Endothelial cell of umbilical vein (primary cell): ENCODE measurements at regions not wholly inside any gene's neighbourhood (a gene's known extent, or its start where the extent isn't known, plus 50 kb on each side); places are given as distances from the start of the nearest gene placed in this dataset.

Experiments used
- BruUV-seq: library from RNA; stranded (reverse); fragments of 400-500 nt; replicated peaks from 2 replicates; lab custom pipeline; 2021; lab: Mats Ljungman, UMichigan
- CTCF ChIA-PET: fragments of 300-600, 350-600 bp; sonication (Branson Sonifier 250); formaldehyde crosslinking; loops from one replicate; lab custom pipeline; 2021; ENCODE audit warnings: antibody characterized with exemption, inconsistent platforms; lab: Charles Lee
- POLR2A ChIA-PET: fragments of 300-600, 350-600 bp; sonication (Branson Sonifier 250); formaldehyde crosslinking; loops from one replicate; lab custom pipeline; 2021; ENCODE audit warnings: antibody characterized with exemption, inconsistent platforms; lab: Charles Lee
- DNase-seq: peaks from one replicate; pipeline ENCODE4 v3.0.0-alpha.2; 2011; ENCODE audit warnings: low read depth, low spot score
- FAIRE-seq: peaks from 2 replicates; lab custom pipeline; 2011; peaks lifted over from hg19 to GRCh38; lab: Jason Lieb, UNC
- H2AFZ ChIP-seq: 2 replicates; pipeline ENCODE4 v1.6.0; 2012; ENCODE audit warnings: low read depth, low read length, control low read depth, inconsistent platforms
- H3K27ac ChIP-seq: 2 replicates; pipeline ENCODE4 v1.5.1; 2011; ENCODE audit warnings: low read depth, mild to moderate bottlenecking, control low read depth, low read length, moderate library complexity; ENCODE audit not compliant: insufficient read depth
- H3K27me3 ChIP-seq, 2 experiments: 2 replicates each; pipeline versions ENCODE4 v1.6.0 to v1.6.1; 2011; ENCODE audit warnings: low read length in 2 of 2, mixed read lengths in 1 of 2; ENCODE audit not compliant: control insufficient read depth in 2 of 2, insufficient read depth in 2 of 2
- H3K36me3 ChIP-seq, 2 experiments: 2 replicates in 1 of 2; 3 replicates in 1 of 2; pipeline ENCODE4 v1.5.1; 2011; ENCODE audit warnings: low read length in 2 of 2, mild to moderate bottlenecking in 1 of 2, moderate library complexity in 1 of 2; ENCODE audit not compliant: control insufficient read depth in 2 of 2, insufficient read depth in 2 of 2; ENCODE audit errors: extremely low read depth in 1 of 2
- H3K4me1 ChIP-seq: 3 replicates; pipeline ENCODE4 v1.5.1; 2011; ENCODE audit warnings: mild to moderate bottlenecking, low read length; ENCODE audit not compliant: control insufficient read depth, insufficient read depth; ENCODE audit errors: extremely low read depth
- H3K4me2 ChIP-seq: 2 replicates; pipeline ENCODE4 v1.6.1; 2011; ENCODE audit warnings: low read length, control low read depth, mixed read lengths; ENCODE audit not compliant: insufficient read depth
- H3K4me3 ChIP-seq, 3 experiments: fragments of 200-600 bp in 1 of 3; sonication (generic), shearing (Covaris generic) in 1 of 3; replicated peaks in 1 of 3; 2 replicates each; pipeline ENCODE4 v1.5.1; 2011 to 2016; ENCODE audit warnings: control low read depth in 3 of 3, low read length in 3 of 3, mild to moderate bottlenecking in 2 of 3, inconsistent platforms in 1 of 3, low read depth in 1 of 3, moderate library complexity in 1 of 3; ENCODE audit not compliant: insufficient read depth in 1 of 3
- H3K79me2 ChIP-seq: 2 replicates; pipeline ENCODE4 v1.6.0; 2012; ENCODE audit warnings: low read length, inconsistent platforms; ENCODE audit not compliant: control insufficient read depth, insufficient read depth
- H3K9ac ChIP-seq: replicated peaks from 2 replicates; pipeline ENCODE3; 2011; ENCODE audit warnings: low read length, control low read depth; ENCODE audit not compliant: insufficient read depth; ENCODE audit errors: extremely low read depth
- H3K9me1 ChIP-seq: replicated peaks from 3 replicates; pipeline ENCODE4 v1.6.0; 2011; ENCODE audit warnings: mild to moderate bottlenecking, low read length; ENCODE audit not compliant: control insufficient read depth, insufficient read depth; ENCODE audit errors: extremely low read depth
- H3K9me3 ChIP-seq: replicated peaks from 2 replicates; pipeline ENCODE4 v1.5.1; 2012; ENCODE audit warnings: low read length, inconsistent platforms; ENCODE audit not compliant: control insufficient read depth, insufficient read depth
- H4K20me1 ChIP-seq: replicated peaks from 2 replicates; pipeline ENCODE3; 2011; ENCODE audit warnings: mild to moderate bottlenecking, low read length; ENCODE audit not compliant: control insufficient read depth, insufficient read depth; ENCODE audit errors: extremely low read depth
- EZH2 ChIP-seq: IDR thresholded peaks from 2 replicates; pipeline ENCODE4 v1.6.1; 2012; ENCODE audit warnings: borderline replicate concordance, low read depth, mild to moderate bottlenecking, moderate library complexity, low read length, inconsistent platforms; ENCODE audit not compliant: severe bottlenecking
- FOS ChIP-seq: IDR thresholded peaks from 2 replicates; pipeline ENCODE4 v1.6.1; 2011; ENCODE audit warnings: mild to moderate bottlenecking, low read length, moderate library complexity, borderline replicate concordance; ENCODE audit not compliant: insufficient read depth
- GATA2 ChIP-seq: IDR thresholded peaks from 2 replicates; pipeline ENCODE4 v1.7.0; 2011; ENCODE audit warnings: low read depth, mild to moderate bottlenecking, moderate library complexity, mixed read lengths, low read length; ENCODE audit not compliant: insufficient read length, insufficient read depth
- JUN ChIP-seq: IDR thresholded peaks from 2 replicates; pipeline ENCODE4 v1.6.1; 2011; ENCODE audit warnings: borderline replicate concordance, low read depth; ENCODE audit not compliant: insufficient read length, insufficient read depth
- MYC ChIP-seq: IDR thresholded peaks from one replicate; pipeline ENCODE4 v1.6.1; 2011; ENCODE audit warnings: mild to moderate bottlenecking, low read depth, low read length
- POLR2A ChIP-seq: IDR thresholded peaks from 2 replicates; pipeline ENCODE4 v1.6.1; 2012; ENCODE audit warnings: low read depth, mild to moderate bottlenecking, control low read depth, low read length
- POLR2AphosphoS5 ChIP-seq: IDR thresholded peaks from 2 replicates; pipeline ENCODE4 v1.6.1; 2012; ENCODE audit warnings: low read depth, mild to moderate bottlenecking, control low read depth, low read length, moderate library complexity; ENCODE audit not compliant: insufficient read depth
- dilution Hi-C: fragments of 300-500 bp; cut with MboI; formaldehyde crosslinking; loops from one replicate; pipeline ENCODE4 v1.15.0; 2019; ENCODE audit warnings: low sequenced_read_pairs; ENCODE audit not compliant: extremely low pct_ligation_motif_present
- intact Hi-C: fragments of 100-400 bp; cut with micrococcal nuclease; formaldehyde crosslinking; loops from one replicate; pipeline ENCODE4 v1.10.0; 2022
- TF ChIP-seq, protein P1 (sequence below): IDR thresholded peaks from 2 replicates; pipeline ENCODE4 v1.6.1; 2011; ENCODE audit not compliant: insufficient read depth, insufficient read length
- TF ChIP-seq, protein P2 (sequence below), 2 donors: IDR thresholded peaks; 1 replicate in 1 of 2; 2 replicates in 1 of 2; pipeline ENCODE4 v1.5.1; 2011; ENCODE audit warnings: low read length in 2 of 2, mild to moderate bottlenecking in 2 of 2, moderate library complexity in 2 of 2, control low read depth in 1 of 2, inconsistent platforms in 1 of 2, low read depth in 1 of 2; ENCODE audit not compliant: insufficient read depth in 1 of 2; ENCODE audit errors: extremely low read depth in 1 of 2

- Histone ChIP-seq H4K20me1 (no peaks in the 10 kb centered on the region), H3K4me3 (no peak overlapping the region), H3K4me1 (peaks cover 18% of the 10 kb centered on the region), H3K79me2 (no peaks in the 10 kb centered on the region), H3K36me3 (no peaks in the 10 kb centered on the region), H3K4me2 (no peak overlapping the region), H3K27ac (no peak overlapping the region), H3K9ac (no peak overlapping the region), H3K27me3 (no peaks in the 10 kb centered on the region), H2AFZ (no peak overlapping the region), H3K9me1 (no peaks in the 10 kb centered on the region), H3K9me3 (no peaks in the 10 kb centered on the region)
- POLR2A ChIA-PET, result no interaction called here
- FAIRE-seq (no peak), DNase-seq (no peak)
- TF ChIP-seq EZH2 (no peak), FOS (no peak), POLR2A (no peak), GATA2 (no peak), JUN (no peak), POLR2AphosphoS5 (no peak), MYC (no peak)
- TF ChIP-seq, protein P1, sequence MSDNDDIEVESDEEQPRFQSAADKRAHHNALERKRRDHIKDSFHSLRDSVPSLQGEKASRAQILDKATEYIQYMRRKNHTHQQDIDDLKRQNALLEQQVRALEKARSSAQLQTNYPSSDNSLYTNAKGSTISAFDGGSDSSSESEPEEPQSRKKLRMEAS, result no peak
- TF ChIP-seq, protein P2, sequence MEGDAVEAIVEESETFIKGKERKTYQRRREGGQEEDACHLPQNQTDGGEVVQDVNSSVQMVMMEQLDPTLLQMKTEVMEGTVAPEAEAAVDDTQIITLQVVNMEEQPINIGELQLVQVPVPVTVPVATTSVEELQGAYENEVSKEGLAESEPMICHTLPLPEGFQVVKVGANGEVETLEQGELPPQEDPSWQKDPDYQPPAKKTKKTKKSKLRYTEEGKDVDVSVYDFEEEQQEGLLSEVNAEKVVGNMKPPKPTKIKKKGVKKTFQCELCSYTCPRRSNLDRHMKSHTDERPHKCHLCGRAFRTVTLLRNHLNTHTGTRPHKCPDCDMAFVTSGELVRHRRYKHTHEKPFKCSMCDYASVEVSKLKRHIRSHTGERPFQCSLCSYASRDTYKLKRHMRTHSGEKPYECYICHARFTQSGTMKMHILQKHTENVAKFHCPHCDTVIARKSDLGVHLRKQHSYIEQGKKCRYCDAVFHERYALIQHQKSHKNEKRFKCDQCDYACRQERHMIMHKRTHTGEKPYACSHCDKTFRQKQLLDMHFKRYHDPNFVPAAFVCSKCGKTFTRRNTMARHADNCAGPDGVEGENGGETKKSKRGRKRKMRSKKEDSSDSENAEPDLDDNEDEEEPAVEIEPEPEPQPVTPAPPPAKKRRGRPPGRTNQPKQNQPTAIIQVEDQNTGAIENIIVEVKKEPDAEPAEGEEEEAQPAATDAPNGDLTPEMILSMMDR (IDR thresholded peaks at IDR 0.05; ENCODE audit: extremely low read depth in 1 of 2, insufficient read depth in 1 of 2, low read depth in 1 of 2, low read length in 2 of 2), result no peak
- BruUV-seq, result no TSS peak
- intact Hi-C loops (loop anchor here (10.0 kb wide), 1 partner anchor 456 kb away; no protein-coding TSS in a partner anchor), dilution Hi-C loops (no loop called here)
- CTCF ChIA-PET, result interaction anchor here (1.4 kb wide), 1 partner anchor 9 kb away, joined by 5 read pairs; no protein-coding TSS in a partner anchor
These were observed 725.1 kb downstream of the C4orf33 start for GRCh38 chr4:129821073-129821472.
